ENCODE measurements at regions not wholly inside any gene's neighbourhood (a gene's known extent, or its start where the extent isn't known, plus 50 kb on each side); places are given as distances from the start of the nearest gene placed in this dataset.
"Not testable (repeated sequence)": the region's sequence is repeated elsewhere in the genome, so short reads cannot be mapped to it uniquely, and the experiment has no call there.

DNA sequence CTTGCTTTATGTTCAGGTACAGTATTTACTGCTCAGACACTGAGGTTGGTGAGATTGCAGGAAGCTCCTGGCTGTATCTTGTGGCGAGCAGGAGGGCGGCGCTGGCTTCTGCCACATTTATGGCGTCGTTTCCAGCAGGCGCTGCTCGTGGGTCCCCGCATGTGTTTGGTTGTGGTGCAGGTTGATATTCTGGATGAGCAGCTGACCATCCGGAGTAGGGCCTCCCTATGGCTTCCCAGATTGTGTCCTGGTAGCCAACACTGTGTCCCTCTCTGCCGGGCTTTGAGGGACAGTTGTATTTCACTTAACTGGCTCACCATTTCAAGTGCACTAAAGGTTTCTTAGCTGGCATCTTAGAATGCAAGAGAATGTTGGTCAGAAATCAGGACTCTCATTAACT, 386.5 kb upstream of the TPM1 start:
- H3K36me3 Mint-ChIP-seq (ENCODE audit: unreplicated experiment): peaks cover 11% of the 10 kb centered on the region

GRCh38 chr15:62657501-62657900, 385.0 kb upstream of the TPM1 start:
- H3K27me3 Mint-ChIP-seq (ENCODE audit: unreplicated experiment); DNase-seq (ENCODE audit: extremely low spot score, unreplicated experiment); H3K4me3 Mint-ChIP-seq (ENCODE audit: unreplicated experiment); H3K4me1 Mint-ChIP-seq (ENCODE audit: unreplicated experiment); H3K27ac Mint-ChIP-seq (ENCODE audit: unreplicated experiment); H3K9me3 Mint-ChIP-seq (ENCODE audit: unreplicated experiment): not testable (repeated sequence)
- H3K36me3 Mint-ChIP-seq (ENCODE audit: unreplicated experiment): peaks cover 12% of the 10 kb centered on the region

More for the DNA sequence above, 386.5 kb upstream of the TPM1 start:
- no peak overlapping the region for H3K27ac Mint-ChIP-seq (ENCODE audit: unreplicated experiment)
- DNase-seq (ENCODE audit: extremely low spot score, unreplicated experiment): no peak
- no peaks in the 10 kb centered on the region for H3K4me1 Mint-ChIP-seq (ENCODE audit: unreplicated experiment)
- H3K9me3 Mint-ChIP-seq (ENCODE audit: unreplicated experiment): no peaks in the 10 kb centered on the region
- no peaks in the 10 kb centered on the region for H3K27me3 Mint-ChIP-seq (ENCODE audit: unreplicated experiment)
- no peak for TF ChIP-seq CTCF (IDR thresholded peaks at IDR 0.05)
- H3K4me3 Mint-ChIP-seq (ENCODE audit: unreplicated experiment): no peak overlapping the region

- no peak for DNase-seq (ENCODE audit: extremely low spot score, unreplicated experiment)
Measured at GRCh38 chr15:62658498-62658897, 384.0 kb upstream of the TPM1 start.

GRCh38 chr15:62663547-62663946, 379.0 kb upstream of the TPM1 start:
- no peaks in the 10 kb centered on the region for H3K27me3 Mint-ChIP-seq (ENCODE audit: unreplicated experiment)
- DNase-seq (ENCODE audit: extremely low spot score, unreplicated experiment): no peak
- peaks cover 4% of the 10 kb centered on the region for H3K36me3 Mint-ChIP-seq (ENCODE audit: unreplicated experiment)
- no peaks in the 10 kb centered on the region for H3K9me3 Mint-ChIP-seq (ENCODE audit: unreplicated experiment)
- TF ChIP-seq CTCF (IDR thresholded peaks at IDR 0.05): no peak
- H3K27ac Mint-ChIP-seq (ENCODE audit: unreplicated experiment): no peak overlapping the region
- no peak overlapping the region for H3K4me3 Mint-ChIP-seq (ENCODE audit: unreplicated experiment)
- H3K4me1 Mint-ChIP-seq (ENCODE audit: unreplicated experiment): peaks cover 12% of the 10 kb centered on the region

More at GRCh38 chr15:62658498-62658897, 384.0 kb upstream of the TPM1 start:
- Mint-ChIP-seq H3K27me3 (ENCODE audit: unreplicated experiment) (no peaks in the 10 kb centered on the region), H3K9me3 (ENCODE audit: unreplicated experiment) (no peaks in the 10 kb centered on the region), H3K4me1 (ENCODE audit: unreplicated experiment) (no peaks in the 10 kb centered on the region), H3K4me3 (ENCODE audit: unreplicated experiment) (no peak overlapping the region), H3K36me3 (ENCODE audit: unreplicated experiment) (peaks cover 9% of the 10 kb centered on the region), H3K27ac (ENCODE audit: unreplicated experiment) (no peak overlapping the region)
- TF ChIP-seq CTCF (IDR thresholded peaks at IDR 0.05): no peak

GRCh38 chr15:62665449-62665848, 377.1 kb upstream of the TPM1 start:
- no peak for DNase-seq (ENCODE audit: extremely low spot score, unreplicated experiment)
- no peak for TF ChIP-seq CTCF (IDR thresholded peaks at IDR 0.05)
- H3K27me3 Mint-ChIP-seq (ENCODE audit: unreplicated experiment): no peaks in the 10 kb centered on the region
- peaks cover 2% of the 10 kb centered on the region for H3K9me3 Mint-ChIP-seq (ENCODE audit: unreplicated experiment)
- peaks cover 6% of the 10 kb centered on the region for H3K36me3 Mint-ChIP-seq (ENCODE audit: unreplicated experiment)
- H3K27ac Mint-ChIP-seq (ENCODE audit: unreplicated experiment): peak overlapping the region; percentile 57
- H3K4me3 Mint-ChIP-seq (ENCODE audit: unreplicated experiment): no peak overlapping the region
- peaks cover 12% of the 10 kb centered on the region for H3K4me1 Mint-ChIP-seq (ENCODE audit: unreplicated experiment)

DNA sequence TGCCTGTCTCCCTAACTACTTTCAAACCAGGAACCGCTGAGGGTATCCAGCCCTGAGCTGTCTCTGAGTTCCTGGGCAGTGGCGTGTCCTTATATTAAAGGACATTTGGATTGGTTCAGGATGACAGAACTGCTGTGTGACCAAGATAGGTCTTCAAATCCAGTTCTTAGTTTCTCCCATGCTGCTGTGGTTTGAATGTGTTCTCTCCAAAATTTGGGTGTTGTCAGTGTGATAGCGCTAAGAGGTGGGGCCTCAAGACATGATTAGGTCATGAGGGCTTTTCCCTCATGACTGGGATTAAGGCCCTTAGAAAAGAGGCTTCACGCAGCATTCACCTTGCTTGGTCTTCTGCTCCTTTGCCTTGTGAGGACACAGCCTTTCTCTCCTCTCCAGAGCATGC, 376.5 kb upstream of the TPM1 start:
- TF ChIP-seq CTCF (IDR thresholded peaks at IDR 0.05): no peak
- Mint-ChIP-seq H3K9me3 (ENCODE audit: unreplicated experiment) (peaks cover 8% of the 10 kb centered on the region), H3K36me3 (ENCODE audit: unreplicated experiment) (peaks cover 6% of the 10 kb centered on the region), H3K4me1 (ENCODE audit: unreplicated experiment) (peaks cover 12% of the 10 kb centered on the region), H3K27me3 (ENCODE audit: unreplicated experiment) (no peaks in the 10 kb centered on the region), H3K27ac (ENCODE audit: unreplicated experiment) (peak overlapping the region; percentile 57), H3K4me3 (ENCODE audit: unreplicated experiment) (no peak overlapping the region)
- no peak for DNase-seq (ENCODE audit: extremely low spot score, unreplicated experiment)

Data from osteocyte (in vitro differentiated cells).